Right cardiac atrium (tissue), 5 donors: ENCODE measurements at regions not wholly inside any gene's neighbourhood (a gene's known extent, or its start where the extent isn't known, plus 50 kb on each side); places are given as distances from the start of the nearest gene placed in this dataset.

Experiments used
- ATAC-seq, 2 donors: fragments of 200-7000 bp; cut with Tn5 transposase; one replicate each; pipeline versions ENCODE4 v1.8.0 to v1.9.1; 2020; ENCODE audit warnings: moderate library complexity in 2 of 2, mild to moderate bottlenecking in 1 of 2
- DNase-seq, 3 donors: peaks; one replicate each; pipeline ENCODE4 v3.0.0-alpha.2; 2020
- H3K27ac ChIP-seq: one replicate; pipeline ENCODE4 v1.5.1; 2013; ENCODE audit warnings: mild to moderate bottlenecking, low read length, control low read depth, moderate library complexity
- H3K27me3 ChIP-seq: one replicate; pipeline ENCODE4 v1.6.1; 2013; ENCODE audit not compliant: control insufficient read depth, insufficient read depth
- H3K4me1 ChIP-seq: one replicate; pipeline ENCODE4 v1.6.1; 2013; ENCODE audit warnings: low read length; ENCODE audit not compliant: control insufficient read depth, insufficient read depth
- H3K4me3 ChIP-seq: one replicate; pipeline ENCODE4 v1.5.1; 2013; ENCODE audit warnings: low read length, control low read depth
- H3K9me3 ChIP-seq: one replicate; pipeline ENCODE4 v1.6.1; 2013; ENCODE audit warnings: low read length; ENCODE audit not compliant: control insufficient read depth
- WGBS: extraction: QIAGEN DNeasy Blood & Tissue Kit; methylation state at CpG from one replicate; pipeline ENCODE4 v1.1.7; 2013; 5-methylcytosine and 5-hydroxymethylcytosine counted together
- intact Hi-C, 4 donors: fragments of 100-400 bp; cut with DNase I; formaldehyde crosslinking; loops; one replicate each; pipeline versions ENCODE4 v1.11.0 to v1.14.0; 2022 to 2023
- donor health status: healthy with polysubstance abuse.
- donor health status: DM: no; HTN: yes; CAD: no.
- donor health status: DM: no; HTN: no; CAD: no.
- donor health status: DM: no; HTN: yes; CAD: no; lungs with severe emphysema.
- donor health status: DM: yes; HTN: yes; CAD: no.

- intact Hi-C loops, result no loop called here
- no peak for DNase-seq
- Histone ChIP-seq H3K27ac (no peak overlapping the region), H3K4me3 (no peak overlapping the region), H3K9me3 (no peaks in the 10 kb centered on the region), H3K4me1 (peaks cover 2% of the 10 kb centered on the region), H3K27me3 (no peaks in the 10 kb centered on the region)
- WGBS, result 37% methylated on average over 1 of the region's 1 CpG
- ATAC-seq, result no peak
These were observed 79.5 kb downstream of the SPRY1 start for GRCh38 chr4:123476089-123476488.

GRCh38 chr4:123477711-123478209 lies 81.2 kb downstream of the SPRY1 start:
- Histone ChIP-seq H3K4me1 (peaks cover 2% of the 10 kb centered on the region), H3K9me3 (no peaks in the 10 kb centered on the region), H3K4me3 (no peak overlapping the region), H3K27me3 (no peaks in the 10 kb centered on the region), H3K27ac (no peak overlapping the region)
- intact Hi-C loops, result no loop called here
- DNase-seq (peak in 1 of 3 donors; percentile 20), ATAC-seq (peak in 1 of 2 donors; percentile 55)
- 56% methylated on average over 8 of the region's 8 CpGs for WGBS

- intact Hi-C loops, result no loop called here
- Histone ChIP-seq H3K4me1 (peaks cover 2% of the 10 kb centered on the region), H3K4me3 (no peak overlapping the region), H3K27me3 (no peaks in the 10 kb centered on the region), H3K9me3 (no peaks in the 10 kb centered on the region), H3K27ac (no peak overlapping the region)
- 74% methylated on average over 6 of the region's 6 CpGs for WGBS
- ATAC-seq, result no peak
- DNase-seq, result no peak
These were observed 82.3 kb downstream of the SPRY1 start for GRCh38 chr4:123478859-123479345.

- Histone ChIP-seq H3K4me1 (peaks cover 2% of the 10 kb centered on the region), H3K9me3 (no peaks in the 10 kb centered on the region), H3K27ac (no peak overlapping the region), H3K4me3 (no peak overlapping the region), H3K27me3 (no peaks in the 10 kb centered on the region)
- WGBS, result 51% methylated on average over 2 of the region's 2 CpGs
- no peak for ATAC-seq
- DNase-seq, result no peak
- intact Hi-C loops, result no loop called here
These were observed 83.3 kb downstream of the SPRY1 start for GRCh38 chr4:123479944-123480343.

GRCh38 chr4:123480706-123481418 lies 84.3 kb downstream of the SPRY1 start:
- intact Hi-C loops, result no loop called here
- Histone ChIP-seq H3K4me3 (no peak overlapping the region), H3K27me3 (no peaks in the 10 kb centered on the region), H3K9me3 (no peaks in the 10 kb centered on the region), H3K27ac (no peak overlapping the region), H3K4me1 (peaks cover 2% of the 10 kb centered on the region)
- ATAC-seq (no peak), DNase-seq (no peak)
- WGBS, result 88% methylated on average over 7 of the region's 7 CpGs

- WGBS, result 93% methylated on average over 3 of the region's 3 CpGs
- Histone ChIP-seq H3K27me3 (no peaks in the 10 kb centered on the region), H3K9me3 (no peaks in the 10 kb centered on the region), H3K27ac (no peak overlapping the region), H3K4me3 (no peak overlapping the region), H3K4me1 (peaks cover 2% of the 10 kb centered on the region)
- intact Hi-C loops, result no loop called here
- no peak for ATAC-seq
- DNase-seq, result no peak
These were observed 85.1 kb downstream of the SPRY1 start for GRCh38 chr4:123481717-123482116.

- ATAC-seq, result no peak
- intact Hi-C loops, result no loop called here
- DNase-seq, result no peak
- H3K4me3 ChIP-seq, result no peak overlapping the region
- H3K27me3 ChIP-seq, result no peaks in the 10 kb centered on the region
- H3K4me1 ChIP-seq, result no peaks in the 10 kb centered on the region
- no peaks in the 10 kb centered on the region for H3K9me3 ChIP-seq
- 86% methylated on average over 4 of the region's 4 CpGs for WGBS
- H3K27ac ChIP-seq, result no peak overlapping the region
These were observed 87.8 kb downstream of the SPRY1 start for GRCh38 chr4:123484291-123484926.

- Histone ChIP-seq H3K4me1 (no peaks in the 10 kb centered on the region), H3K27ac (no peak overlapping the region), H3K9me3 (no peaks in the 10 kb centered on the region), H3K4me3 (no peak overlapping the region), H3K27me3 (no peaks in the 10 kb centered on the region)
- ATAC-seq, result no peak
- intact Hi-C loops, result no loop called here
- DNase-seq, result no peak
- WGBS, result 90% methylated on average over 1 of the region's 1 CpG
These were observed 89.0 kb downstream of the SPRY1 start for GRCh38 chr4:123485601-123486000.

GRCh38 chr4:123488916-123489315 lies 92.3 kb downstream of the SPRY1 start:
- WGBS, result 66% methylated on average over 5 of the region's 5 CpGs

GRCh38 chr4:123495530-123495929 lies 98.9 kb downstream of the SPRY1 start:
- no peaks in the 10 kb centered on the region for H3K9me3 ChIP-seq
- no peak overlapping the region for H3K27ac ChIP-seq
- 100% methylated on average over 2 of the region's 2 CpGs for WGBS
- H3K4me1 ChIP-seq, result no peaks in the 10 kb centered on the region
- intact Hi-C loops, result loop anchor here in 1 of 4 donors (10.0 kb wide), 1 partner anchor 91 kb away; no protein-coding TSS in a partner anchor
- ATAC-seq, result no peak
- H3K27me3 ChIP-seq, result no peaks in the 10 kb centered on the region
- DNase-seq, result no peak
- H3K4me3 ChIP-seq, result no peak overlapping the region

More at GRCh38 chr4:123488916-123489315, 92.3 kb downstream of the SPRY1 start:
- H3K4me1 ChIP-seq, result no peaks in the 10 kb centered on the region
- no peaks in the 10 kb centered on the region for H3K9me3 ChIP-seq
- intact Hi-C loops, result no loop called here
- DNase-seq, result no peak
- no peak overlapping the region for H3K4me3 ChIP-seq
- no peak overlapping the region for H3K27ac ChIP-seq
- no peaks in the 10 kb centered on the region for H3K27me3 ChIP-seq
- ATAC-seq, result peak in 1 of 2 donors; percentile 64

- H3K4me1 ChIP-seq, result no peaks in the 10 kb centered on the region
- no peak overlapping the region for H3K4me3 ChIP-seq
- DNase-seq, result no peak
These were observed 99.8 kb downstream of the SPRY1 start for GRCh38 chr4:123496421-123496820.

More at GRCh38 chr4:123496421-123496820, 99.8 kb downstream of the SPRY1 start:
- Histone ChIP-seq H3K9me3 (no peaks in the 10 kb centered on the region), H3K27me3 (no peaks in the 10 kb centered on the region), H3K27ac (no peak overlapping the region)
- no peak for ATAC-seq
- intact Hi-C loops, result loop anchor here in 1 of 4 donors (10.0 kb wide), 1 partner anchor 92 kb away; no protein-coding TSS in a partner anchor
- WGBS, result 85% methylated on average over 4 of the region's 4 CpGs
